NCI-H2107 treated with DMSO at 0.1 percent for 48 hours (cell line): ENCODE measurements at regions not wholly inside any gene's neighbourhood (a gene's known extent, or its start where the extent isn't known, plus 50 kb on each side); places are given as distances from the start of the nearest gene placed in this dataset.
"Not testable (repeated sequence)": the region's sequence is repeated elsewhere in the genome, so short reads cannot be mapped to it uniquely, and the experiment has no call there.

Source experiments
- DNase-seq: peaks from one replicate; lab custom pipeline; 2025; ENCODE audit not compliant: unreplicated experiment; lab: John Stamatoyannopoulos, UW

DNA sequence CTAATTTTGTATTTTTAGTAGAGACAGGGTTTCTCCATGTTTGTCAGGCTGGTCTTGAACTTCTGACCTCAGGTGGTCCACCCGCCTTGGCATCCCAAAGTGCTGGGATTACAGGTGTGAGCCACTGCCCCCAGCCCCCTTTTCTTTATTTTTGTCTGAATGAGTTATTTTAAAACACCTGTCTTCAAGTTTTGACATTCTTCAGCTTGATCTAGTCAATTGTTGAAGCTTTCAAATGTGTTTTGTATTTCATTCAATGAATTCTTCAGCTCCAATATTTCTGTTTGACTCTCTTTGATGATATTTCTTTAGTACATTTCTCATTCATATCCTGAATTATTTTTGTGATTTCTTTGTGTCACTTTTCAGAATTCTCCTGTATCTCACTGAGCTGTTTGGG, 486.2 kb downstream of the DMAC1 start:
- no peak for DNase-seq

DNA sequence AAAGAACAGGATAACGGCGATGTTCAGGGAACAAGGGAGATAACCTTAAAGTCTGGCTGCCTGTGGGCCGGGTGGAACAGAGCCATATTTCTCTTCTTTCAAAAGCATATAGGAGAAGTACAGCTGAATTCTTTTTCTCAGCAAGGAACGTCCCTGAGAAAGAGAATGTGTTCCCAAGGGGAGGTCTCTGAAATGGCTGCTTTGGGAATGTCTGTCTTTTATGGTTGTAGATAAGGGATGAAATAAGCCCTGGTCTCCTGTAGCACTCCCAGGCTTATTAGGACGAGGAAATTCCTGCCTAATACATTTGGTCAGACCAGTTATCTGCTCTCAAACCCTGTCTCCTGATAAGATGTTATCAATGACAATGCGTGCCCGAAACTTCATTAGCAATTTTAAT, 490.5 kb downstream of the DMAC1 start:
- not testable (repeated sequence) for DNase-seq

DNA sequence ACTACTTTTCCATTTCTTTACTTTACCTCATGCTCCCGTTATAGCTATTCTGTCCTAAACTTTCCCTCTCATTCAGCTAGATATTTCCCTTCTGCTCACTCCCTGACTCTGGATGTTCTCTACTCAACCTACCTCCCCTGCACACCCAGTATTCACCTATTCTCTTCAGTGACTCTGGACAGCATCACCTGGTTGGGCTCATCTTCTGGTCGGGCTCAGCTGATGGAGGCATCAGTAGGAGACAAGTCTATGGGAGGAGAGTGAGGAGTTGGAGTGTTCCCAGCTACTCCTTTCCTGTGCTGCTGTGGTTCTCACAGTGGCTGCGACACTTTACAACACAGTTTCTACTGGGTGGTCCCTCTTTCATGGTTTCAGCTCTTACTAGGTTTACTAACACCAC, 493.9 kb downstream of the DMAC1 start:
- DNase-seq: no peak

DNA sequence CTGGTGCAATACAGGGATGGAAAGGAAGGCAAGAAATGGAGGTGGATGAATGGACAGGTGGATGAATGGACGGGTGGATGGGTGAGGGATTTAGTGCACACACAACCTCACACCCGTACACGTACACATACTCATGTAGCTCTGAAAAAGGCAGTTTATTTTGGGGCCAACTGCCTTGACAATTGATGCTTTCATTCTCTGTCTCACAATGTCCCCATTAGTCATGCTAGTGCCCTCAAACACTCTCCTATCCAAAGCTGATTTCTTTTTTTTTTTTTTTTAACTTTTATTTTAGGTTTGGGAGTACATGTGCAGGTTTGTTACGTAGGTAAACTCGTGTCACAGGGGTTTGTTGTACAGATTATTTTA, 495.0 kb downstream of the DMAC1 start:
- no peak for DNase-seq

DNA sequence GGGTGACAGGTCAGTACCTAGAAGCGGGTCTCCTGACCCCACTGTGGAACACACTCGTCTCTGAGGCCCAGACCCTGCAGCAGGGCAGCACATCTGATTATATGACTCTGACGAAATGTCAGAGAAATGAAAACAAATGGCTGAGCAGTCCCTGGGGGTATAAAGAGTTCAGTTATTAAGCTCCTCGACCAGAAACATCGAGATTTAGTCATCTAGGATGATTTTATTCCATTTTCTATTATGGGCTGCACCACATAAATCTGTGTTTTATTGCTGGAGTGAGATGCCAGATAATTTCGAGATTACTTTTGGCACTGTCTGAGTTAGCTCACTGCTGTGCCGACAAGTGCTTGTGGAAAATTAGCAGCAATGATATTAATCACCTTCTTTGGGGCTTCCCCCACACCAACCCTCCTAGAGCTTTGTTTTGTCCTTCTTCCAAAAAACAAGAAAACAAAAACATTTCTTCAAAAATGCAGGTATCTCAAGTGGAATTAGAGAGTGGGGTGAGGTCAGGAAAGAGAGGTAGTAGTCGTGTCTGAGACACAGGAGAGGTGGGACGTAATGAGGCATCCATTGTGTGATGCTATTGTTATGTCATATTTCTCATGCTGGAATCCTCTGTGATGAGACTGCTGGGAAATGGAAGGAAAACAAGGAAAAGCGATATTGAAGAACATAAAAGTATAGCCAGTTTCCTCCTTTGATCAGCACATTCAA, 495.5 kb downstream of the DMAC1 start:
- DNase-seq: no peak

DNA sequence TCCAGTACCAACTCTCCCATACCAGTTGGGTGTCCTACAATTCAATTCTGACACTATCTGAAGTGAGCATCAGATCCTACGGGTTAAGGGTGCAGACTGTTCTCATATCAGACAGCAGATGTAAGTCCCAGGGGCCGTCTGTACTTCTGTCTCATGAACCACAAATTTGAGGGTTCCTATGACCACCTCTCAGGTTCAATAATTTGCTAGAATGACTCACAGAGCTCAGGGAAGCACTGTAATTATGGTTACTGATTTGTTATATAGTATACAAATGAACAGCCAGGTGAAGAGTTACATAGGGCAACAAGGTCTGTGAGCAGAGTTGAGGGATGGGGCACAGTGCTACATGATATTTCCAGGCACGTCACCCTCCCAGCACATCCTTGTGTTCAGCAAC, 499.1 kb downstream of the DMAC1 start:
- no peak for DNase-seq

DNA sequence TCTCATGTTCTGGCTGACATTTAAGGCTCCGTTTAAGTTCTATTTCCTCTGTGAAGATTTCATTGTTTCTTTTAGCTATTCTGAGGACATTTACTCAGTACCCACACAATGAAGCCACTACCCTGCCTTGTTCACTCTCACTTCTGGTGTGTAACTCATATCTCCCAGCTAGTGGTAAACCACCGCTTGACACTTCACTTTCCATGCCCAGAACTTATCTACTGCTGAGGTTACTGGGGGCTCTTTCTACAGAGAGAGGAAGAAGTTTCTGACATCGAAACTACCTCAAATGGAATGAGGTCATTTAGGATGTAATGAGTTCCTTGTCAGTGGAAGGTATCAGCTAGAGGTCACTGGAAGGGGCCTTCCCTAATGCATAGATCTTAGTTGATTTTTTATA, 501.5 kb downstream of the DMAC1 start:
- peak; percentile 13 for DNase-seq

DNA sequence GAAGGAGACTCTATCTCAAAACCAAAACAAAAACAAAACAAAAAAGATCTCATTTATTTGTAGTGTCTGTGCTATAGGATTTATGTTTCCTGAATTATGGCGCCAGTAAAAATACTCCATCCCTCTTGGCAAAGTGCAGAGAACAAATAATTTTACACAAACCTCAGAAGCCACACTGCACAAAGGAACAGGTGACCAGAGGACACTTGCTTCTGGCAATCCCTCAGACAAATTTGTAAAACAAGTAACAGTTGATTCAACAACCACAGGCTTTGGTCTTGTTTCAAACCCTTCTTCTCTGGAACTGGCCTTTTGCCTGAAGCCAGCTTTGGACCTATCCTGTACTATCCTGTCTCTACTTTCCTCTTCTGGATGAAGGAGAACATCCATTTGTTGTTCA, 502.1 kb downstream of the DMAC1 start:
- no peak for DNase-seq

DNA sequence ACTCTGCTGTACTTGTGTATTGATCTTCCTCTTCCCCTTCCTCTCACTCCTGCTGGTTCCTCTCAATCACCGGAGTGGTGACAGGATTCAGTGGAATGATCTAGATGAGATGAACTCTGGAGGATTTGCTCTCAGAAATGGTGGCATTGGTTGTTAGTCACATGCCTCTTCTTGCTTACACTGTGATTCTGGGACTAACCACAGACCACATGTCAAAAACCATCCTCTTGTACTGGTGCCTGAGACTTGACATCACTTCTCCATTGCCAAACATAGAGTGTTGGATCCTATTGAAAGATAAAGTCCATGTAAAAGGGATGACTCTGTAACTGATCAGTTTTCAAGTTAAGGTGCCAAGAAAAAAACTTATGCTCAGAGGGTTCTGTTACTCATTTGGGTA, 506.5 kb downstream of the DMAC1 start:
- DNase-seq: no peak

DNA sequence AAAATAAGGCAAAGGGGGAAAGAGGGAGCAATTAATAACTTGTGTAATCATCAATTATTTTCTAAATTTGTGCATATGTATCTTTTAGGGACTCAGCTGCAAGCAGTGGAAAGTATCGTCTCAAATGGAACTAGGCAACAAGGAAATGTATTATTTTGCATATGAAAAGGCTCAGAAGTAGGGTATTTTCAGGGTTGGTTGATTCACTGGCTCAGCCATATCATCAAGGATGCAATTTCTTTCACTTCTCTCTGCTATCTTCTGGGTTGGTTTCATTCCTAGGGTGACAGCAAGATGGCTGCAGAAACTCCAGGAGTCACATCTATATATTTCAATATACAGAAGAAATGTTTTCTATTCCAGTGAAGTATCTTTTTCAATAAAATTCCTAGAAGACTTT, 509.8 kb downstream of the DMAC1 start:
- no peak for DNase-seq

DNA sequence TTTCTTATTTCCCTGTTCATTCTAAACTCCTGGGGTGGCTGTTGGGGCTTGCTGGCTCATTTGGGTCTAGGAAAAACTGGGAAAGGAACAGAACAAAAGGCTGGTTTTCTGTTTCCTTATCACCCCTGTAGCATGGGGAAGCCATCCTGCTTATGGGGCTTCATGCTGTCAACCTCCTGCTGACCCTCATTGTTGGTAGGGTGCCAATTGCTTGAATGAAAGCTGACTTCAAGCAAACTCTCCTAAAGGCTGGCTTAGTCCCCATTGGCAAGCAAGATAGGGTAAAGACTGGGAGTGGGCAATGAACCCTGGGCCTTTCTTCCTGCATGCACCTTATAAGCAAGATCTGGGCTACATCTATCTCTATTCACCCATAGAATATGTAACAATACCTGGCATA, 511.6 kb downstream of the DMAC1 start:
- no peak for DNase-seq

DNA sequence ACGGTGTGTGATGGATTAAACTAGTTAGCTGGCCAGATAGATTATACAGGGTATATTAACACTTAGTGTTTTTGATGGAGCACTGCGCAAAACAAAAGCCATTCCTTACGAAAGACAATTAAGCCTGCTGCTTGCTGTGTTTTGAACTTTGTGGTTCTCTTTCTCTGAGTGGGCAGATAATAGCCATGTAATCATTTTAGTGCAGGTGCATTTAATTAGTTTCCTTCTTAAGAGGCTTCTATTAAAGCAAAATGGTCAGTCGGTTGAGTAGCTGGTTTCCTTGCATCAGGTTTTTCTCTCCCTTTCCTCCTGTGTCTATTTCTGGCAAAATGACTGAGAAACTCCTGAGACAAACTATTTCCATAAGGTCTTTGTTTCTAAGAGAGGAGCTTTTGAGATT, 512.5 kb downstream of the DMAC1 start:
- DNase-seq: peak; percentile 91

DNA sequence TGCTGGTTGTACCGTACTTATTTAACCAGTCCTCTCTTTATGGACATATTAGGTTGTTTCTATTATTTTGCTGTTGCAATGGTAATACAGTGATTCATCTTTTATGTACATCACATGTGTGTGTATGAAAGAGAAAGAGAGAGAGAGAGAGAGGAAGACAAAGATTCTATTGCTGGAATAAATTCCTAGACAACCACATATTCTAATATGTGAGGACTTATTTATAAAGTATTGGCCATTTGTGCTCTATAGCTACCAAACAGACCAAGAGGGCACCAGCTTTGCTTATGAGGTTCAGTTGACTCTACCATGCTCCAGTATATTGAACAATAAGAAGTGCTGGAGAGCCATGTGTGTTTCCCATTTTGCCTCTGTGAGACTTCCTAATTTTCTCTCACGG, 513.5 kb downstream of the DMAC1 start:
- DNase-seq: no peak

DNA sequence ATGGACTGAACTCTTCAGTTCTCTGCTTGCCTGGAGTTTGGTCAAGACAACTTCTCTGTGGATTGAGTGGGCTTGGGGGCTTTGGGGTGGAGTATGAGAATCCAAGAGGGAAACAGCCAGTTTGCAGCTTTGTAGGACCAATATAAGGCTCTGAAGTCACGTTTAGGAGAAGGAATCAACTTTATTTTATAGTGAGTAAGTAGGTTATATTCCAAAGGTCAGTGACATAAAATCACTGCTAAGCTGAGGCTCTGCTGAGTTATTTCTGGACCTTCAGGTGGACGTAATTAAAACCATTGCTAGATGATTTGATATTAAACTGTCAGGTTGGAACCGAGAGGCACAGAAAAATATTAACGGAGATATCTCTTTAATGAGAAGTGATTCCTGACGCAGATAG, 514.4 kb downstream of the DMAC1 start:
- DNase-seq: no peak

DNA sequence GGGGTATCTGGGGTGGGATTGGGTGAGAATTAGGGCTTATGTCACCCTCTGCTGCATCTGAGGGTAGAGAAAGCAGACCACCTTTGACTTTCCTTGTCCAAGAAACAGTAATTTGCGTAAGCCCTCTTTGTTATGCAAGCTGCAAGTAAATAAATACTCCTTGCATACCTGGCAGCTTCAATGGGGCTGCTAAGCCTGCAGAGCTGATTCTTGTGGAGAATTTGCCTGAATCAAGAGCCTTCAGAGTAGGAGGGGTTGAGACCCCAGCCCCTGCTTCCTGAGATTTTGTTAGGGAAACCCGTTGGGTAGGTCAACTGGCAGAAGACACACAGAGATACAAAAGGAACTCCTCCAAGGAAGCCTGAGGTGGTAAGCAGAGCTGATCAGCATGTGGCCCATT, 515.1 kb downstream of the DMAC1 start:
- no peak for DNase-seq

DNA sequence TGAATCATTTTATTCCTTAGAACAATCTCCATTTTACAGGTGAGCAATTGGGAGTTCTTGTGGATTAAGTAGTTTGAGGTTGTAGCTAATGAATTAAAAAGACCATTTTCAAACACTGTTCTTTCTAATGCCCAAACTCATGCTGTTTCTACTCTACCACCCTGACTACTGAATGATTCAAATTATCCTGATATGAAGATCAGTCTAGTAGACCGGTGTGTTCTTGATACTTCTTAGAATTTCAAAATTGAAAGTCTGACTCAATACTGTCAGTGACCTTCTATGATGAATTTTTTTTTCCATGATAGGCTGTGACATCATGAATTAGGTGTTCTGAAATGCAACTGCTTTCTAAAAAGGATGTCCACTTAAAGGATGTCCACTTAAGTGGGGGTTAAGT, 515.5 kb downstream of the DMAC1 start:
- no peak for DNase-seq

DNA sequence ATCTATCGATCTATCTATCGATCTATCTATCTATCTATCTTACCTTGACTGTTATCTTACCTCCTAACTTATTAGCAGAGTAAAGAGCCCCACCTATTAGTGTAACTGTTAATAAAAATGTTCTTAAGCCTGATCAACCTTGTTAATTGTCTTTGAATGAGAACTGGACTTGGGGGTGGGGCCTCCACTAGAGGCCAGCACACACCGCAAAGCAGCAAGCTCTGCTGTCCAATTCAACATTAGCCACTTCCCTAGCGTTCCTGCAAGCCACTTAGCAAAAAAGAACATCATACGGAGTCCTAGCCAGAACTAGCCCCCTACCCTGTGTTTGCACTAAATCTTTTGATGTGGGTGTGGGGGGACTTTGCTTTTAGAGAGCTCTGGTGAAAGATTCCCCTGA, 515.8 kb downstream of the KDM4C start:
- no peak for DNase-seq

DNA sequence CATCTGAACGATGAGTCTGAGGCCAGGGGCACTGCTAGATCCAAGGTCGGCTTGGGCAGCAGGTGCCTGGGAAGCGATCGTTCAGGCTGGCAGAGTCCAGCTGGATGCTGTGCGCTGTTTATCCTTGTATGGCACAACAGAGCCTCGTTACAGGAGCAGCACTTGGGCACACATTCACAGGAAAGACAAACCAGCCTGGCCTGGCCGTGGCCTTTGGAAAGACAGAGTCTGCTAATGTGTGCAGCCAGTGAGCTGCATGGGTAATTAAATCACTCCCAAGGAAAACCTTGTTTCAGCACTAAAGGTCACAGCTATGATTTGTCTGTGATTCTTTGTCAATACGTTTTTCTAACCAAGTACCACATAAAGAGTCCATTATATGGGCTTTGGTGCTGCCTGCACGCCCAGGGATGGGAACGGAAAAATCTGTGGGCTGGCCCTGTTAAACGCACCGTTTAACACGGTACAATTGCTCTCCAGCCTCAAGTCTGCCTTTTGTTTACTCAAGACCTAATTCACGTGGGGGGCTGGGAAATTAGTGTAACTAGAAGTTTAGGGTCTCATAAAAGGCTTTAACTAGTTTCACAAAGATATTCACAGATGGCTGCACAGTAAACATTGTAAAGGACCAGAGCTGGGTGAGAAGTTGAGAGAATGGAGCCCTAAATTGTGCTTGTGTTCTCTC, 509.3 kb downstream of the KDM4C start:
- peak; percentile 69 for DNase-seq

DNA sequence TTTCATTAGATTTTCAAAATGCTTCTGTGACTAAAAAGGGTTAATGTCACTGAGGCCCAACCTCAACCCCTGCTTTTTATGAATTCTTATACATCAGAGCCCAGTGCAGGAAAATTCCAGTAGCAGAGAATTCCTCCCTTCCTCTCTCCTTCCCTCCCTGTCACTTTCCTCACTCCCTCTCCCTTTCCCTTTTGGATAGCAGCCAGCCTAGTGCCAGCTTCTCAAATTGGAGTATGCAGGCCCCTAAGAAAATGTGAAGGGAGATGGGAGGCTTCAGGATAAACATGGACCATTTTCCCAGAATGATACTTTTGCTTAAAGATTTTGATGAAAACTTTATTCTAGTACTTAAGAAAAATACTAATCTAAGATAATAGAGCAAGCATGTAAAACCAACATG, 507.4 kb downstream of the KDM4C start:
- no peak for DNase-seq

DNA sequence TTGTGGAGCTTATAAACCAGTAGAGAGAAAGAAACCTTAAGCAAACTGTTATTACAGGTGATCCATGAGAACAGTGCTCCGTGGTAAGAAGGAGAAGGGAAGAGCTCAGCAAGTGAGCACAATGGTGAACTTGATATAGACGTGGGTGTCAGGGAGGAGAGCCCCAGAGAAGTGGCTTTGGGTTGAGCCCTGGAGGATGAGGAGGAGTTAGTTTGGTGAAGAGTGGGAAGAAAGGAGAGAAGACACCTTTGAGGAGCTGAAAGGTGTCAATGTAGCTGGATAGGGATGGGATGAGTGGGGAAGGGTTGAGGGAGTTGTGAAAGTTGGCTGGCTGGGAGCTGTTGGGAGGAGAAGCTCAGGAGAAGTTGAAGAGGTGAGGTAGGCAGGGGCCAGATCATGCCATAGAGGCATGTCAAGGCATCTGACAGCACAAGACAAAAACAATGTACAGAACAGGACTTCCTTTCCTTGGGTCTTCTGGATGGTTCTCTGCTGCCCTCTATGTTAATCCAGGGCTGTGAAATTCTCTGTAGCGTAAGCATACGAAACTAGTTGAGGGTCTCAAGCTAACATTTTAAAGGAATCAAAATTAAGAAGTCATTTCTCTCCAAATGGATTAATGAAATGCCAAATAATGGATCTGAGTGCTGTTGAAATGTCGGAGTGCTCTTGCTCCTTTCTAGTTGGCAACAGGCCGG, 501.9 kb downstream of the KDM4C start:
- no peak for DNase-seq

DNA sequence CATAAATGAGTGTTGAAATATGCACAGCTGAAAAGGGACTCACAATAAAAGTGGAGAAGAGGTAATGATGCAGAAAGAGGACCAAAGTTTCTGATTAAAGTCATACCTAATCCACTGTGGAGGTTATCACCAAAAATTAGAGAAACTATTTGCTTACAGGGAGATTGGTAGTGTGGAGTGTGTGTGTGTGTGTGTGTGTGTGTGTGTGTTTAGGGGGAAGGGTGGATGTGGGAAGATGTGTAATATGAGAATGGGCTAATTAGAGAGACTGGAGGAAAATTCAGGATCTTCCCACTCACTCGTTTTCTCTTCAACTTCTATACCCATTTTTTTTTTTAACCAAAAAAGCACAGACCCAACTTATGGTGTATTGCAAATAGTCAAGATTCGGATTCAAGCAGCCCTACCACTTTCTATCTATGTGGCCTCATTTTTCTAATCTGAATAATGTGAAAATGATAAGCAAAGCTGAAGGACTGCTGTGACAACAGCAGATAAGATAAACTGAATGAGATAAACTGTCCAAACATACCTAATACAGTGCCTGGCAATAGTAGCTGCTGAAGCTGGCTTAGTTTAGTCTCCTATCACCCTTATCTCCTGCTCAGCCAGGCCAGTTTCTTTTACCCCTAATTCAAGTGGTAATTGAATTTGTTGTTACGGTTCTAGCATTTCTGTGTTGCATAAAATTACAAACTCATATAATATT, 501.1 kb downstream of the KDM4C start:
- no peak for DNase-seq
